ENCODE measurements at regions not wholly inside any gene's neighbourhood (a gene's known extent, or its start where the extent isn't known, plus 50 kb on each side); places are given as distances from the start of the nearest gene placed in this dataset.

GRCh38 chr12:93134175-93134890 lies 205.2 kb upstream of the EEA1 start:
- intact Hi-C loops (cut with DNase I): no loop called here
- peak overlapping the region; percentile 75 to 79 for H3K27ac ChIP-seq (ENCODE audit: low read depth in 2 of 2, low read length in 2 of 2)
- peaks cover 7 to 47% (median 9%) of the 10 kb centered on the region in 3 donors for H3K4me1 ChIP-seq (ENCODE audit: control insufficient read depth in 2 of 3, insufficient read depth in 2 of 3, low read depth in 1 of 3, low read length in 3 of 3)
- H3K9ac ChIP-seq (ENCODE audit: low read length in 3 of 3): peak overlapping the region in 1 of 3 donors; percentile 44
- H3K27me3 ChIP-seq (ENCODE audit: control insufficient read depth, insufficient read depth, low read length): no peaks in the 10 kb centered on the region
- TF ChIP-seq CTCF (IDR thresholded peaks at IDR 0.05; ENCODE audit: borderline replicate concordance, extremely low read depth, insufficient read depth): no peak
- H3K36me3 ChIP-seq (ENCODE audit: control insufficient read depth in 2 of 3, insufficient read depth in 3 of 3, low read length in 3 of 3): no peaks in the 10 kb centered on the region
- no peak for FAIRE-seq
- peak overlapping the region in 2 of 3 donors; percentile 5 to 15 for H3K4me3 ChIP-seq (ENCODE audit: low read length in 3 of 3)
- H3K9me3 ChIP-seq (ENCODE audit: control insufficient read depth in 2 of 3, insufficient read depth in 1 of 3, low read length in 3 of 3): no peaks in the 10 kb centered on the region
- DNase-seq: no peak

- Histone ChIP-seq H3K4me1 (ENCODE audit: control insufficient read depth in 2 of 3, insufficient read depth in 2 of 3, low read depth in 1 of 3, low read length in 3 of 3) (peaks cover 9 to 52% (median 11%) of the 10 kb centered on the region in 3 donors), H3K36me3 (ENCODE audit: control insufficient read depth in 2 of 3, insufficient read depth in 3 of 3, low read length in 3 of 3) (no peaks in the 10 kb centered on the region), H3K4me3 (ENCODE audit: low read length in 3 of 3) (peak overlapping the region in 1 of 3 donors; percentile 15), H3K27ac (ENCODE audit: low read depth in 2 of 2, low read length in 2 of 2) (peak overlapping the region; percentile 75 to 79), H3K9me3 (ENCODE audit: control insufficient read depth in 2 of 3, insufficient read depth in 1 of 3, low read length in 3 of 3) (no peaks in the 10 kb centered on the region), H3K27me3 (ENCODE audit: control insufficient read depth, insufficient read depth, low read length) (no peaks in the 10 kb centered on the region), H3K9ac (ENCODE audit: low read length in 3 of 3) (peak overlapping the region in 1 of 3 donors; percentile 44)
- FAIRE-seq: no peak
- DNase-seq: peak in 1 of 5 donors; percentile 42
- no peak for TF ChIP-seq CTCF (IDR thresholded peaks at IDR 0.05; ENCODE audit: borderline replicate concordance, extremely low read depth, insufficient read depth)
- intact Hi-C loops (cut with DNase I): no loop called here
Observed at GRCh38 chr12:93134893-93135285, 205.8 kb upstream of the EEA1 start.

GRCh38 chr12:93135286-93136239 lies 206.5 kb upstream of the EEA1 start:
- peak overlapping the region in 1 of 3 donors; percentile 15 for H3K4me3 ChIP-seq (ENCODE audit: low read length in 3 of 3)
- FAIRE-seq (no peak), DNase-seq (peak in 3 of 5 donors; percentile 41 to 84 (median 74))
- H3K27me3 ChIP-seq (ENCODE audit: control insufficient read depth, insufficient read depth, low read length): no peaks in the 10 kb centered on the region
- no peak for TF ChIP-seq CTCF (IDR thresholded peaks at IDR 0.05; ENCODE audit: borderline replicate concordance, extremely low read depth, insufficient read depth)
- intact Hi-C loops (cut with DNase I): no loop called here
- H3K9ac ChIP-seq (ENCODE audit: low read length in 3 of 3): peak overlapping the region in 1 of 3 donors; percentile 44
- peaks cover 9 to 59% (median 13%) of the 10 kb centered on the region in 3 donors for H3K4me1 ChIP-seq (ENCODE audit: control insufficient read depth in 2 of 3, insufficient read depth in 2 of 3, low read depth in 1 of 3, low read length in 3 of 3)
- H3K9me3 ChIP-seq (ENCODE audit: control insufficient read depth in 2 of 3, insufficient read depth in 1 of 3, low read length in 3 of 3): no peaks in the 10 kb centered on the region
- H3K27ac ChIP-seq (ENCODE audit: low read depth in 2 of 2, low read length in 2 of 2): peak overlapping the region; percentile 76 to 79
- no peaks in the 10 kb centered on the region for H3K36me3 ChIP-seq (ENCODE audit: control insufficient read depth in 2 of 3, insufficient read depth in 3 of 3, low read length in 3 of 3)

Data from kidney (tissue), 13 donors.